Omental fat pad (tissue), 3 donors: ENCODE measurements at regions not wholly inside any gene's neighbourhood (a gene's known extent, or its start where the extent isn't known, plus 50 kb on each side); places are given as distances from the start of the nearest gene placed in this dataset.

ENCODE experiments used
- ATAC-seq: fragments of 150-250 bp; one replicate; pipeline ENCODE4 v1.9.1; 2016; ENCODE audit warnings: mild to moderate bottlenecking, moderate library complexity; ENCODE audit not compliant: low FRiP score
- DNase-seq: peaks from one replicate; pipeline ENCODE4 v3.0.0-alpha.2; 2019; ENCODE audit warnings: low spot score
- CTCF ChIP-seq, 3 donors: fragments of 450-650 bp; IDR thresholded peaks; one replicate each; pipeline ENCODE4 v1.5.1; 2016 to 2017; ENCODE audit warnings: antibody characterized with exemption in 3 of 3, mild to moderate bottlenecking in 3 of 3, moderate library complexity in 2 of 3

- ATAC-seq = no peak
- TF ChIP-seq CTCF (IDR thresholded peaks at IDR 0.05) = no peak
- DNase-seq = no peak
Measured at GRCh38 chr13:34066344-34066743, 248.4 kb downstream of the RFC3 start.

- TF ChIP-seq CTCF (IDR thresholded peaks at IDR 0.05) = no peak
- DNase-seq (no peak), ATAC-seq (no peak)
Measured at GRCh38 chr13:34070006-34070405, 252.1 kb downstream of the RFC3 start.

GRCh38 chr13:34070544-34071303, 252.8 kb downstream of the RFC3 start:
- no peak for ATAC-seq
- DNase-seq = no peak
- TF ChIP-seq CTCF (IDR thresholded peaks at IDR 0.05) = no peak

GRCh38 chr13:34076319-34076718, 258.4 kb downstream of the RFC3 start:
- no peak for ATAC-seq
- DNase-seq = no peak
- no peak for TF ChIP-seq CTCF (IDR thresholded peaks at IDR 0.05)

- TF ChIP-seq CTCF (IDR thresholded peaks at IDR 0.05) = no peak
- DNase-seq = no peak
- ATAC-seq = no peak
Measured at GRCh38 chr13:34076943-34077703, 259.2 kb downstream of the RFC3 start.

- no peak for TF ChIP-seq CTCF (IDR thresholded peaks at IDR 0.05)
- ATAC-seq = no peak
Measured at GRCh38 chr13:34078334-34078999, 260.5 kb downstream of the RFC3 start.

More at GRCh38 chr13:34078334-34078999, 260.5 kb downstream of the RFC3 start:
- DNase-seq = no peak
